Endodermal cell (in vitro differentiated cells): ENCODE measurements at regions not wholly inside any gene's neighbourhood (a gene's known extent, or its start where the extent isn't known, plus 50 kb on each side); places are given as distances from the start of the nearest gene placed in this dataset.

Experiments used
- DNase-seq: peaks from one replicate; pipeline ENCODE4 v3.0.0-alpha.2; 2017
- H3K27ac ChIP-seq: 2 replicates; pipeline ENCODE4 v1.5.1; 2013; ENCODE audit warnings: mild to moderate bottlenecking, low read depth, low read length, moderate library complexity
- H3K27me3 ChIP-seq: 2 replicates; pipeline ENCODE4 v1.6.1; 2013; ENCODE audit warnings: mild to moderate bottlenecking, low read length, moderate library complexity; ENCODE audit not compliant: insufficient read depth, control insufficient read depth, poor library complexity, severe bottlenecking
- H3K36me3 ChIP-seq: 2 replicates; pipeline ENCODE4 v1.7.0; 2013; ENCODE audit warnings: mild to moderate bottlenecking, low read length, moderate library complexity; ENCODE audit not compliant: control insufficient read depth, insufficient read depth
- H3K4me1 ChIP-seq: one replicate; pipeline ENCODE4 v1.7.0; 2013; ENCODE audit warnings: low read length; ENCODE audit not compliant: control insufficient read depth, insufficient read depth
- H3K4me3 ChIP-seq: 2 replicates; pipeline ENCODE4 v1.5.1; 2013; ENCODE audit warnings: mild to moderate bottlenecking, low read length, moderate library complexity
- H3K9ac ChIP-seq: 2 replicates; pipeline ENCODE4 v1.6.1; 2013; ENCODE audit warnings: mild to moderate bottlenecking, low read length, moderate library complexity; ENCODE audit not compliant: poor library complexity, severe bottlenecking; ENCODE audit errors: extremely low read depth
- H3K9me3 ChIP-seq: 2 replicates; pipeline ENCODE4 v1.6.1; 2013; ENCODE audit warnings: mild to moderate bottlenecking, low read length, moderate library complexity; ENCODE audit not compliant: control insufficient read depth
- H3K27ac Mint-ChIP-seq: 2 replicates; pipeline ENCODE4 v1.8.0; 2020; ENCODE audit warnings: mixed read lengths
- H3K27me3 Mint-ChIP-seq: 2 replicates; pipeline ENCODE4 v1.8.0; 2021; ENCODE audit warnings: mild to moderate bottlenecking, mixed read lengths; ENCODE audit not compliant: insufficient read depth
- H3K36me3 Mint-ChIP-seq: 2 replicates; pipeline ENCODE4 v1.8.0; 2020; ENCODE audit warnings: low read depth, mixed read lengths
- H3K4me1 Mint-ChIP-seq: 2 replicates; pipeline ENCODE4 v1.8.0; 2020; ENCODE audit warnings: mixed read lengths
- H3K4me3 Mint-ChIP-seq: 2 replicates; pipeline ENCODE4 v1.8.0; 2020; ENCODE audit warnings: mild to moderate bottlenecking, moderate library complexity, mixed read lengths
- H3K9me3 Mint-ChIP-seq: 2 replicates; pipeline ENCODE4 v1.8.0; 2020; ENCODE audit warnings: mild to moderate bottlenecking, mixed read lengths
- CTCF ChIP-seq: fragments of 200-600 bp; sonication (generic); conservative IDR thresholded peaks from 2 replicates; pipeline ENCODE4 v1.5.0; 2021; ENCODE audit warnings: antibody characterized with exemption, mild to moderate bottlenecking
- WGBS, 2 experiments: methylation state at CpG; one replicate each; pipeline versions ENCODE4 v1.1.5 to v1.1.7; 2013; ENCODE audit warnings: missing lambda C conversion rate in 2 of 2, mixed read lengths in 1 of 2; ENCODE audit not compliant: insufficient coverage in 1 of 2, insufficient read length in 1 of 2; 5-methylcytosine and 5-hydroxymethylcytosine counted together

- H3K4me1 ChIP-seq, result no peaks in the 10 kb centered on the region
- H3K36me3 ChIP-seq, result no peaks in the 10 kb centered on the region
- 91 to 98% methylated on average over 6 to 15 of the region's 15 CpGs for WGBS, 2 experiments
- Mint-ChIP-seq H3K36me3 (no peaks in the 10 kb centered on the region), H3K27ac (no peak overlapping the region), H3K9me3 (no peaks in the 10 kb centered on the region), H3K4me1 (no peaks in the 10 kb centered on the region), H3K27me3 (peaks cover 2% of the 10 kb centered on the region), H3K4me3 (no peak overlapping the region)
- DNase-seq, result no peak
- H3K4me3 ChIP-seq, result no peak overlapping the region
- H3K9me3 ChIP-seq, result no peaks in the 10 kb centered on the region
- H3K27me3 ChIP-seq, result no peaks in the 10 kb centered on the region
- H3K27ac ChIP-seq, result no peak overlapping the region
- no peak for TF ChIP-seq CTCF
- H3K9ac ChIP-seq, result no peak overlapping the region
Observed at GRCh38 chr6:6515691-6516607, 72.6 kb upstream of the LY86 start.

- no peak overlapping the region for H3K9ac ChIP-seq
- no peaks in the 10 kb centered on the region for H3K9me3 Mint-ChIP-seq
- H3K4me1 Mint-ChIP-seq, result no peaks in the 10 kb centered on the region
- H3K36me3 ChIP-seq, result no peaks in the 10 kb centered on the region
- TF ChIP-seq CTCF, result no peak
- H3K27ac Mint-ChIP-seq, result no peak overlapping the region
- no peaks in the 10 kb centered on the region for H3K27me3 ChIP-seq
- no peak overlapping the region for H3K4me3 ChIP-seq
- peaks cover 2% of the 10 kb centered on the region for H3K27me3 Mint-ChIP-seq
- no peak for DNase-seq
- 78 to 82% methylated on average over 7 to 11 of the region's 11 CpGs for WGBS, 2 experiments
- no peak overlapping the region for H3K27ac ChIP-seq
- H3K4me1 ChIP-seq, result no peaks in the 10 kb centered on the region
- H3K9me3 ChIP-seq, result no peaks in the 10 kb centered on the region
- H3K4me3 Mint-ChIP-seq, result no peak overlapping the region
- H3K36me3 Mint-ChIP-seq, result no peaks in the 10 kb centered on the region
Observed at GRCh38 chr6:6516666-6517458, 71.7 kb upstream of the LY86 start.

GRCh38 chr6:6518631-6519427 lies 69.7 kb upstream of the LY86 start:
- 81 to 82% methylated on average over 4 to 7 of the region's 7 CpGs for WGBS, 2 experiments
- no peaks in the 10 kb centered on the region for H3K4me1 ChIP-seq

More at GRCh38 chr6:6518631-6519427, 69.7 kb upstream of the LY86 start:
- Mint-ChIP-seq H3K27ac (no peak overlapping the region), H3K9me3 (no peaks in the 10 kb centered on the region), H3K4me3 (no peak overlapping the region), H3K27me3 (peaks cover 2% of the 10 kb centered on the region), H3K4me1 (no peaks in the 10 kb centered on the region), H3K36me3 (no peaks in the 10 kb centered on the region)
- no peak overlapping the region for H3K9ac ChIP-seq
- no peak overlapping the region for H3K27ac ChIP-seq
- no peak for DNase-seq
- TF ChIP-seq CTCF, result no peak
- no peaks in the 10 kb centered on the region for H3K36me3 ChIP-seq
- H3K9me3 ChIP-seq, result no peaks in the 10 kb centered on the region
- H3K4me3 ChIP-seq, result no peak overlapping the region
- H3K27me3 ChIP-seq, result no peaks in the 10 kb centered on the region
